GM19467 (cell line): ENCODE measurements at regions not wholly inside any gene's neighbourhood (a gene's known extent, or its start where the extent isn't known, plus 50 kb on each side); places are given as distances from the start of the nearest gene placed in this dataset.

Experiments
- ATAC-seq: cut with Tn5 transposase; IDR thresholded peaks from one replicate; pipeline ENCODE4 v1.9.1; 2021; ENCODE audit warnings: mild to moderate bottlenecking, moderate library complexity; ENCODE audit not compliant: unreplicated experiment

DNA sequence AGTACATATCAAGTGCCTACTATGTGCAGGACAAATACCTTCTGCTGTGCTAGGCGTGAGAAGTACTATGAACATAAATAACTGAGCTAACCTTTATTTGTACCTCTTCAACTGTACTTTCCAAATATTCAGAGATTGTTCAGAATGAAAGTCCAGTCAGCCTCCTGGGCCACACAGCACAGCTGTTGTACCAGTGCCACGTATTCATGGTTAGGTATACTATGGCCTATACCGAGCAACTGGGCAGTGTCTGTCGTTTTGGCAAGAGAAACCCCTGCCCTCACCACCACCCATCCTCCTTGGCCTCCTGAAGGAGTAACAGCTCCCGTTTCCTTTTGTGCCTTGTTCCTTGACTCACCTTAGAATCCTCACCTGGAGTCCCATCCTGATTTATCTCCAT, 53.0 kb downstream of the RASSF10 start:
- ATAC-seq, result no peak

- ATAC-seq, result no peak
Observed at GRCh38 chr11:13064593-13064992, 55.5 kb downstream of the RASSF10 start.

GRCh38 chr11:13065200-13065787, 56.2 kb downstream of the RASSF10 start:
- ATAC-seq, result no peak

DNA sequence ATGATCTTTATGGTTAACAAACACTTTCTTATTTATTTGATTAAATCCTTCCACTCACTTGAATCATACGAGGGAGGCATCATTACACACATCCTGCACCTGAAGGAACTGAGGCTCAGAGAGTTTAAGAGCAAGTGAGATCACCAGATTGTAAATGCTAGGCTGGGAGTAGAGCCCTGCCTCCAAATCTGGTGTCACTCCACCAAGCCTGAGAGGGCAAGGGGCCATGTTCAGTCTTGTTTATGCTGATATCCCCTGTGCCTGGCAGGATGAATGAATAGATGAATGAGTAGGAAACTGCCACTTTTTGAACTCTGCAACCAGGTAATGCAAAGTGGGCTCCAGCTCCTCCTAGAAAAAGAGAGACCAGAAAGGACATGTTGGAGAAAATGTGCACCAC, 59.1 kb downstream of the RASSF10 start:
- ATAC-seq, result no peak

DNA sequence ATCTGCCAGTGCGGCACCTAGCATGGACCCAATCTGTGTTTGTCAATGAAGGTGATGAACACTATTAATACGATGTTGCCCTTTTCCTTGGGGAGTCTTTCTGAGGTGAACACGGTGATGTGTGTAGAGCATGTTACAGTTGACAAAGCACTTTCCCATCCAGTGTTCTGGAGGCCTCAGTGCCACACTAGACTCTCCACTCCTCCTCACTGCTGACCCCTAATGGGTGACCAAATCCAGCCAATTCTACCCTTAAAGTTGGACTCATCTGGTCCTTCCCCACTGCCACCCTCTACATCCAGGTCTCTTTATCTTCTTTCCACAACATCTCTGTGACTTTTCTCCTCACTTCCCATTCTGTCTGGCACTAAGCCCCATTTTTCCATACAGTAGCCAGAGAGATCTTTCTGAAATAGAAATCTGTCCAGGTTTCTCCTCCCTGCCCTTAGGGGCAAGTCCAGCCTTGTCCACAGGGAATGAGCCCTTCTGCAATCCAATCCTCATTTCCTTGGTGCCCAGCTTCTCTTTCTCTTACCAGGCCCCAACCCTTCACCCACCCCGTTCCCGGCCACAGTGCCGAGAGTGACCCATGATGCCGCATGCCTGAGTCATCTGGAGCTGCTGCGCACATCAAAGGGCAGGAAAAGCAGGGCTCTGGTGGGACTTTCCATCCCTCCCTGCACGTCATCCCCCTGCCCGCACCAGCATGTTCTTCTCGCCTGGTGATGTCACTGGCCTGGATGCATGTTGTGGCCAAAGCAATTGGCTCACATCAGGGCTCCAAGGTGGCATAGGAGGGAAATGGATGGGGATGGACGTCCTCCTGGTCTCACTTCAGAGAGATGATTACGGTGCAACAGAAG, 64.2 kb downstream of the RASSF10 start:
- ATAC-seq, result no peak

DNA sequence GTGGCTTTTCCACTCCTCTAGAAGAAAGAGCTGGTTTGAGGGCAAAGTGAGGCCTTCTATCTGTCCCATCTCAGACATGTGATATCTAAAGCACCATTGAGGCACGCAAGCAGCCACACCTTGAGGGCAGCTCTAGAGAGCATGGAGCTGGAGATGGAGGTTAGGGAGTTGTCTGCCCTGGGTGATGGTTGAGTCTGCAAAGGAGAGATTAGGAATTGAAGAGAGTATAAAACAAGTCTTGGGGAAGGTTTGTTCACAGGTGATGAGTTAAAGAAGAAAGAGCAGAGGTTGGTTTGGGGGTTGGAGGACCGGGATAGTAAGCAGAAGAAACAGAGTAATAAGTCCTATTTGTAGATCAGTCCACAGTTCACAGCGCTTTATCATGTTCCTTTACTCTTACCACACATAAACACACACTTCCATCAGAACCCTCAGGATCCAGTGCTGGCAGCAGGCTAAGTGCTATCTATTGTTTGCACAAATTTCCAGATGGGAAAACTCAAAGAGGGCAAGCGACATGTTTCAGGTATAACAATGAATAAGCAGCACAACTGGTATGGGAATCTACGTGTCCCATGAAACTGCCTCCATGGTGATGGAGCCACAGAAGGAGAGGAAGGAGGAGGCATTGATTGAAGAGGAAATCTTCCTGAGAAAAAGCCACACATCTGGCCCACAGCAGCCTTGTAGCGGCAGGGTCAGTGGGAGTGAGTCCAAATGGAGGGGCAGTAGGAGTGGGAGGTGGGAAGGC, 65.8 kb downstream of the RASSF10 start:
- ATAC-seq, result no peak

DNA sequence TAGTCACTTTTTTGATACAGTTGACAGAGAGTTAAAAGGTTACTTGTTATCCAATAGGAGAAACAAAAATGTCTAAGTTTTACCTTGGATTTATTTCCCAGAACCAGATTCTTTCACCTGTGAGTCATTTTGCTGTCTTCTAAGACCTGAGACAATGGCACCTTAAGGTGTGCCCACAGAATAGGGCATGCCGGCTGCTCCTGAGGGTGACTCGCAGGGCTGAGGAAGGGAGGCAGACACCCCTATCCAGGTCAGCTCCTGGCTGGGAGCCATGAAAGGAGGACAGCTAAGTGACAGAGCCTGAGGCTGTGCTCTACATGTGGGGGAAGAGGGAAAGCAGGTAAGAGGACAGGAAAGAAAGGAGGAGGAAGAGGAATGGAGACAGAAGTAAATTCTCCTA, 67.8 kb downstream of the RASSF10 start:
- no peak for ATAC-seq

DNA sequence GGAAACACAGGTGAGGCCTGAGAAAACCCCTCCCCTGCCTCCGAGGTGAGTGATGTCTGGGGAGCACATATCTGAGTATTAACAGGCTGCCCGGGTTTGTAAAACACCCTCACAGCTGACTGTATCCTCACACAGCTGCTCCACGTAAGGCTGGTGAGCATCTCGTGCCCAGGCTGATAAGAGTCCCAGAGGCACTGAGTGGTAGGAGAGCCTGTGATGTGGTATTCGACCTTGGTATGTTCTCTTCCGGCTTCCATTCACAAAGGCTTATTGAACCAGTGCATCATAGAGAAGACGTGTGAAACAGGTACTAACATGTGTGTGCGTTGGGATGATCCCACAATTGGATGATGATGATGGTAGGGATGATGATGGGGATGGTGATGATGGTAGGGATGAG, 71.7 kb downstream of the RASSF10 start:
- ATAC-seq, result no peak

- ATAC-seq, result no peak
Observed at GRCh38 chr11:13082588-13082987, 73.5 kb downstream of the RASSF10 start.

DNA sequence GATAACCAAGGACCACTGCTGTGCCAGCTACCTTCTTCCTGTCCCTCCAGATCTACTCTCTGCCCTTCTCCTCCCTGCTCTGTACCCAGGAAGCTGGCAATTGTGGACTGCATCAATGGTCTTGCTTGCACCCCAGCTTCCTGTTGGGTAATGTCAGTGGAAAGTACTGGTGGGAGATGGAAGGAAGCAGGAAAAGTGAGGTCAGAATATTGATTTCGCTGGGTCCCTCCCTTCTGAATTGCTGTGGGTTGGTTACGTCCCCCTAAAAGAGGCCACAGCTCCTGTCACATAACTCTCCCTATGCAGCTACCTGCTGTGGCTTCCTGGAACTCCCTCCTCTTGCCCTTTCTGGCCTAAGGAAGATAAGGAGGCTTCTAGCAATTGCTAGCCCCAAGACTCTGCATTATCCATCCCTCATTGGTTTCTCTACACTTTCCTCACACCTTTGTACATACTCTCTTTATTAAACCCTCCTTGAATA, 81.2 kb downstream of the RASSF10 start:
- ATAC-seq, result no peak

- no peak for ATAC-seq
Observed at GRCh38 chr11:13091373-13091772, 82.3 kb downstream of the RASSF10 start.

GRCh38 chr11:13091804-13092203, 82.7 kb downstream of the RASSF10 start:
- no peak for ATAC-seq

DNA sequence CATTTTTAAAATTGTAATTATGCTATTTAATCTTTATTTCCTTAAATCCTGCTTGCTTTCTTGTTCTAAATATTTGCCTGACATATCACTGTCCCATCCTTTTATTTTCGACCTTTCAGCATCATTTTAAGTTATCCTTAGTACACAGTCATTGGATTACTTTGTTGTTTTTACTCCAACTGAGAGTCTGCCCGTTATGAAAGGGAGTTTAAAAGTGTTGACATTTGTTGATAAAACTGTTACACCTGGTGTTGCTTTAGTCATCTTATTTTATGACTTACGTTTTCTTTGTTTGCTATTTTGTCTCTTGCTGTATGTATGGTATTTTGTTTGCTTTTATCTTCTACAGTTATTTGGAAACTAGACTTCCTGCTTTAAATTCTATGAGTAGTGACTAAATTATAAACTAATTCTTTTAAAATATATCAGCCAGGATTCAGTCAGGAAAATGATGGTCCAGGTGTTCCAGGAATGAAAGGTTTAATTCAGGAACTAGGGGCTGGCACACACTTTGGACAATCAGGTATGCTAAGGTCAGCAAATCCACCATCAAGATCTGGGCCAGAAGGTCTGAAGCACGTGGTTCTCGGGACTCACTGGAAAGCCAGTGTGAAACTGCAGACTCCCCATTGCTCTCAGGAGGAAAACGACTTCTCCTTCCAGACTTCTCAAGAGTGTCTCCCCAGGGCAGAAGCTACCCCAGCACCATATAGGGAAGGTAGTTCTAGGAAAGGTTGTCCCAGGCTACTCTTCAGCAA, 86.0 kb downstream of the RASSF10 start:
- ATAC-seq, result no peak

- no peak for ATAC-seq
Observed at GRCh38 chr11:13098063-13098462, 88.9 kb downstream of the RASSF10 start.

- ATAC-seq, result no peak
Observed at GRCh38 chr11:13098616-13099289, 89.6 kb downstream of the RASSF10 start.

DNA sequence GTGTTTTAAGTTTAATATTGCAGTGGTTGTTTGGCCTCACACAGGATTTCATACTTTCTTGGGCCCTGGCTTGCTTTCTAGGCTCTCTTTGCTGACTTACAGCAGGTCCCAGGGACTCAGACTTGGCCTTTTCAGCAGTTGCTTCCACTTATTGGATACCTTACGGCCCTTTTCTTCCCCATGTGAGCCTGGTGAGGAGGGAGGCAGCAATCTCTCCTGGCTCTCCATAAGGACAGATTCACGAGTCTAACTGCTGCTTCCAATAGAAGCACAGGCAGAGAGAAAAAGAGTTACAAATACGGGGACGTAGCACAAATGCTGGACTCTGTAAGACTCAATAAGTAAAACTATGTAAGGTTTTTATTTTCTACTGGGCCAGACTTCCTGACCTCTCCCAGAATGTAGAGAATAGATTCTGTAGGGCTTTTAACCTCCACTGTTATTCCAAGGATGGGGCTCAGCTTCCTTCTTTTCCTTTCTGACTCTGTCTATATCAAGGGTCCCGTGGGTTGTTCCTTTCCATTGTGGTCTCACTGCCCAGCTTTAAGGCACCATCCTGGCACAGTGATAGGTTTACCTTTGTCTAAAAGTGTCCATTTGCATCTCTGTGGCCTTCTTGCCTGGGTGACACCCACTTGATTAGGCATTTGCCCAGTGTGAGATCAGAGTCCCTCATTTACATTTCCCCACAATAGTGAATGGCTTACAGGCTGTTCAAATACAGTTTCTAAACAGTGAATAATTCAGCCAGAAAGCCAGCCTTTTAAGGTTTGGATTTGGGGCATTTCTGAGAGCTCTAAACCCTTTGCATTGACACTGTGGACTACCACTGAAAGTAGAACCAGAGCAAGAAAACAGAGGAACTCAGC, 92.8 kb downstream of the RASSF10 start:
- ATAC-seq, result no peak

GRCh38 chr11:13102513-13102840, 93.4 kb downstream of the RASSF10 start:
- ATAC-seq, result no peak

GRCh38 chr11:13102865-13103539, 93.9 kb downstream of the RASSF10 start:
- ATAC-seq, result no peak

DNA sequence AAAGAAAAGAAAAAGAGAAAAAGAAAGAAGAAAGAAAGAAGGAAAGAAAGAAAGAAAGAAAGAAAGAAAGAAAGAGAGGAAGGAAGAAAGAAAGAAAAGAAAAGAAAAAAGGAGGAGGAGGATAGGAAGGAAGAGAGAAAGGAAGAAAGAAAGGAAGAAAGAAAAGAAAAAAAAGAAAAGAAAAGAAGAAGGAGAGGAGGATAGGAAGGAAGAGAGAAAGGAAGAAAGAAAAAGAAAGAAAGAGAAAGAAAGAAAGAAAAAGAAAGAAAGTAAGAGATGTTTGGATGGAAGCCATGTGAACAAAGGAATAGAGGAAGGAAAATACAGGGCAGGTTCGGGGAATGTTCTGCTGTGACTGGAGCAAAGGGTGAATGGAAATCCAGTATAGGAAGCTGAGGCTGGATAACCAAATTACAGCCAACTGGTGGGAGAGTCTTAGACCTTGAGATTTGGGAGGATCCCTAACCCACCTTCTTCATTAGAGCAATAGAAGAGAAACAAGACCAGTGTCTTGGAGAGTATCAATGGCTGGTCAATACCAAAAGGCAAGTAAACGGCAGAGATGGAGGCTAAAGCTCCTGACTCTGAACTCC, 94.9 kb downstream of the RASSF10 start:
- ATAC-seq, result no peak
